OCI-LY1 (cell line): ENCODE measurements at regions not wholly inside any gene's neighbourhood (a gene's known extent, or its start where the extent isn't known, plus 50 kb on each side); places are given as distances from the start of the nearest gene placed in this dataset.
A peak's percentile ranks its signal among the peaks of the same experiment; 100 is the strongest.

Experiments used
- H2AFZ ChIP-seq: fragments of 200-600 bp; sonication (generic), shearing (Covaris generic); 2 replicates; pipeline ENCODE4 v1.6.0; 2014; ENCODE audit warnings: antibody characterized with exemption, mild to moderate bottlenecking, low read length
- H3F3A ChIP-seq: fragments of 200-600 bp; sonication (generic), shearing (Covaris generic); 2 replicates; pipeline ENCODE4 v1.6.0; 2014; ENCODE audit warnings: mild to moderate bottlenecking, antibody characterized with exemption, low read length, moderate library complexity; ENCODE audit not compliant: insufficient read depth
- H3K27ac ChIP-seq: fragments of 200-600 bp; sonication (generic); 2 replicates; pipeline ENCODE4 v1.5.1; 2014; ENCODE audit warnings: low read length, mixed run types, mild to moderate bottlenecking, low read depth; ENCODE audit not compliant: poor library complexity, severe bottlenecking
- H3K27me3 ChIP-seq: fragments of 200-600 bp; sonication (generic); 2 replicates; pipeline ENCODE4 v1.6.0; 2014; ENCODE audit warnings: antibody characterized with exemption, mild to moderate bottlenecking, low read length, moderate library complexity; ENCODE audit not compliant: insufficient read depth
- H3K36me3 ChIP-seq: fragments of 200-600 bp; sonication (generic); 2 replicates; pipeline ENCODE4 v1.6.1; 2014; ENCODE audit warnings: mild to moderate bottlenecking, antibody characterized with exemption, low read length, moderate library complexity, mixed read lengths; ENCODE audit not compliant: insufficient read depth
- H3K4me1 ChIP-seq: fragments of 200-600 bp; sonication (generic); 2 replicates; pipeline ENCODE4 v1.5.1; 2014; ENCODE audit warnings: mild to moderate bottlenecking, low read length, moderate library complexity; ENCODE audit not compliant: insufficient read depth, severe bottlenecking
- H3K4me2 ChIP-seq: fragments of 200-600 bp; sonication (generic), shearing (Covaris generic); 2 replicates; pipeline ENCODE4 v1.6.1; 2014; ENCODE audit warnings: low read length
- H3K4me3 ChIP-seq: fragments of 200-600 bp; sonication (generic); 2 replicates; pipeline ENCODE4 v1.5.1; 2014; ENCODE audit warnings: low read length, low read depth, mild to moderate bottlenecking, mixed read lengths; ENCODE audit not compliant: poor library complexity, severe bottlenecking
- H3K79me2 ChIP-seq: fragments of 200-600 bp; shearing (Covaris generic); 2 replicates; pipeline ENCODE4 v1.6.1; 2016; ENCODE audit warnings: mixed run types, low read length, mixed read lengths; ENCODE audit not compliant: insufficient read depth
- H3K9ac ChIP-seq: fragments of 200-600 bp; sonication (generic), shearing (Covaris generic); 2 replicates; pipeline ENCODE4 v1.6.1; 2014; ENCODE audit warnings: mild to moderate bottlenecking, low read length, mixed read lengths
- H3K9me2 ChIP-seq: fragments of 200-600 bp; sonication (generic), shearing (Covaris generic); 2 replicates; pipeline ENCODE4 v1.6.1; 2014; ENCODE audit warnings: low read depth, mild to moderate bottlenecking, low read length, mixed read lengths
- H3K9me3 ChIP-seq: fragments of 200-600 bp; shearing (Covaris generic); 2 replicates; pipeline ENCODE4 v1.6.1; 2014; ENCODE audit warnings: low read length, mixed read lengths
- H4K20me1 ChIP-seq: fragments of 200-600 bp; sonication (generic), shearing (Covaris generic); 2 replicates; pipeline ENCODE4 v1.6.0; 2016; ENCODE audit warnings: mild to moderate bottlenecking, low read length; ENCODE audit not compliant: insufficient read depth
- CTCF ChIP-seq: fragments of 200-600 bp; sonication (generic), shearing (Covaris generic); IDR thresholded peaks from 2 replicates; pipeline ENCODE4 v1.5.1; 2017; ENCODE audit warnings: mild to moderate bottlenecking, antibody characterized with exemption, low read length, moderate library complexity, mixed read lengths
- EZH2 ChIP-seq: fragments of 200-600 bp; sonication (generic), shearing (Covaris generic); IDR thresholded peaks from 2 replicates; pipeline ENCODE4 v1.8.0; 2017; ENCODE audit warnings: borderline replicate concordance, mixed run types, mild to moderate bottlenecking, antibody characterized with exemption, low read length, moderate library complexity, mixed read lengths

GRCh38 chr3:30260762-30261161 lies 345.6 kb upstream of the TGFBR2 start:
- Histone ChIP-seq H2AFZ (no peak overlapping the region), H3K79me2 (no peaks in the 10 kb centered on the region), H4K20me1 (no peaks in the 10 kb centered on the region), H3K4me3 (no peak overlapping the region), H3F3A (no peaks in the 10 kb centered on the region), H3K4me2 (no peak overlapping the region), H3K36me3 (no peaks in the 10 kb centered on the region), H3K4me1 (no peaks in the 10 kb centered on the region), H3K9me2 (no peaks in the 10 kb centered on the region), H3K9ac (no peak overlapping the region), H3K27me3 (no peaks in the 10 kb centered on the region), H3K27ac (no peak overlapping the region), H3K9me3 (no peaks in the 10 kb centered on the region)
- no peak for TF ChIP-seq CTCF
- TF ChIP-seq EZH2, result no peak

GRCh38 chr3:30263238-30263924 lies 343.0 kb upstream of the TGFBR2 start:
- no peak for TF ChIP-seq EZH2
- no peak for TF ChIP-seq CTCF
- H3K4me2 ChIP-seq, result no peak overlapping the region
- H2AFZ ChIP-seq, result no peak overlapping the region
- no peaks in the 10 kb centered on the region for H3K9me3 ChIP-seq
- H3K9ac ChIP-seq, result no peak overlapping the region
- H3K4me3 ChIP-seq, result no peak overlapping the region
- no peaks in the 10 kb centered on the region for H4K20me1 ChIP-seq
- H3K27me3 ChIP-seq, result no peaks in the 10 kb centered on the region
- no peaks in the 10 kb centered on the region for H3K4me1 ChIP-seq
- no peaks in the 10 kb centered on the region for H3K79me2 ChIP-seq
- H3K9me2 ChIP-seq, result no peaks in the 10 kb centered on the region
- H3F3A ChIP-seq, result no peaks in the 10 kb centered on the region
- H3K36me3 ChIP-seq, result no peaks in the 10 kb centered on the region
- no peak overlapping the region for H3K27ac ChIP-seq

GRCh38 chr3:30263925-30264313 lies 342.5 kb upstream of the TGFBR2 start:
- Histone ChIP-seq H3K27me3 (no peaks in the 10 kb centered on the region), H3K4me1 (no peaks in the 10 kb centered on the region), H3F3A (no peaks in the 10 kb centered on the region), H3K79me2 (no peaks in the 10 kb centered on the region), H3K9ac (no peak overlapping the region), H3K4me2 (no peak overlapping the region), H3K9me2 (no peaks in the 10 kb centered on the region), H3K4me3 (no peak overlapping the region), H3K27ac (no peak overlapping the region), H3K9me3 (no peaks in the 10 kb centered on the region), H4K20me1 (no peaks in the 10 kb centered on the region), H3K36me3 (no peaks in the 10 kb centered on the region), H2AFZ (no peak overlapping the region)
- TF ChIP-seq EZH2 (no peak), CTCF (peak; percentile 42; the same call in 1 of the 2 replicates)
